Sciatic nerve (tissue), 2 donors: ENCODE measurements at regions not wholly inside any gene's neighbourhood (a gene's known extent, or its start where the extent isn't known, plus 50 kb on each side); places are given as distances from the start of the nearest gene placed in this dataset.
"Not testable (repeated sequence)": the region's sequence is repeated elsewhere in the genome, so short reads cannot be mapped to it uniquely, and the experiment has no call there.

Experiments used
- ATAC-seq: fragments of 200-7000 bp; cut with Tn5 transposase; one replicate; pipeline ENCODE4 v1.9.1; 2020; ENCODE audit warnings: mild to moderate bottlenecking, moderate library complexity
- DNase-seq: peaks from one replicate; pipeline ENCODE4 v3.0.0-alpha.2; 2020; ENCODE audit warnings: low spot score
- intact Hi-C: fragments of 100-400 bp; cut with DNase I; formaldehyde crosslinking; loops from one replicate; pipeline ENCODE4 v1.14.2; 2022
- donor health status: DM: no; HTN: no; CAD: no.
- donor health status: DM: no; HTN: no; CAD: no.

DNA sequence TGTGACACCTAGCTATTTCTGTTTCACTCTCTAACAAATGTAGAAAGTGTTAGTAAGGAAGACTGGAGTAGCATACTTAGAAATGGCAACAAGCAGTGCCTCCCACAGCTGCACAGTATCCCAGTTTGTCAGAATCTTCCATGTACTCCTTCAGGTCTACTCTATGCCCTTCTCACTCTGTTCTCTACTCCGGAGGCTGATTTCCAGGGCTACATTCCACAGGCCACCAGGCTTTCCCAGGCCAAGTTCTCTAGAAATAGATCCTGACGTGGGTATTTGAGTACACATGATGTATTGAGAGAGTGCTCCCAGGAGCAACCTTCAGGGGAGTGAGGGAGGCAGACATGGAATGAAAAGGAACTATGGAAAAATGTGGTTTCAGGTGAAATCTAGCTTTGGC is 177.3 kb upstream of the GK2 start:
- intact Hi-C loops, result no loop called here
- DNase-seq (no peak), ATAC-seq (no peak)

- ATAC-seq, result no peak
- DNase-seq, result no peak
- intact Hi-C loops, result no loop called here
These were observed 176.9 kb upstream of the GK2 start for GRCh38 chr4:79584902-79585301.

- no peak for DNase-seq
- no peak for ATAC-seq
- intact Hi-C loops, result no loop called here
These were observed 176.3 kb upstream of the GK2 start for GRCh38 chr4:79584352-79584751.

- no peak for DNase-seq
- no peak for ATAC-seq
- intact Hi-C loops, result no loop called here
These were observed 170.6 kb upstream of the GK2 start for GRCh38 chr4:79578606-79579005.

DNA sequence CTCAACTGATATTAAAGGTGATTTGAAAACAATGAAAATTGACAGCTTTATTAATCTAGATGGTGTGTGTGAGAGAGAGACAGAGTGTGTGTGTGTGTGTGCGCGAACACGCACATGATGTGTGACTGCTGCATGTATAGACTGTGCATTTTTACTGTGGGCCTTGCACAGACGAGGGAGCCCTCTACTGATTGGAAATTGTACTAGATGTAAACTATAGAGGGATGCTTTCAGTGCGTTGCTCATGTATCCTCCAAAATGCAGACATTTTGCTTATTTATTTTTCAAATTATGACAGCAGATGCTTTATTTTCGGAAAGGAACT is 168.4 kb upstream of the GK2 start:
- no peak for DNase-seq
- peak; percentile 63 for ATAC-seq
- intact Hi-C loops, result no loop called here

GRCh38 chr4:79575709-79576428 is 167.8 kb upstream of the GK2 start:
- intact Hi-C loops, result no loop called here
- ATAC-seq (peak; percentile 70), DNase-seq (no peak)

DNA sequence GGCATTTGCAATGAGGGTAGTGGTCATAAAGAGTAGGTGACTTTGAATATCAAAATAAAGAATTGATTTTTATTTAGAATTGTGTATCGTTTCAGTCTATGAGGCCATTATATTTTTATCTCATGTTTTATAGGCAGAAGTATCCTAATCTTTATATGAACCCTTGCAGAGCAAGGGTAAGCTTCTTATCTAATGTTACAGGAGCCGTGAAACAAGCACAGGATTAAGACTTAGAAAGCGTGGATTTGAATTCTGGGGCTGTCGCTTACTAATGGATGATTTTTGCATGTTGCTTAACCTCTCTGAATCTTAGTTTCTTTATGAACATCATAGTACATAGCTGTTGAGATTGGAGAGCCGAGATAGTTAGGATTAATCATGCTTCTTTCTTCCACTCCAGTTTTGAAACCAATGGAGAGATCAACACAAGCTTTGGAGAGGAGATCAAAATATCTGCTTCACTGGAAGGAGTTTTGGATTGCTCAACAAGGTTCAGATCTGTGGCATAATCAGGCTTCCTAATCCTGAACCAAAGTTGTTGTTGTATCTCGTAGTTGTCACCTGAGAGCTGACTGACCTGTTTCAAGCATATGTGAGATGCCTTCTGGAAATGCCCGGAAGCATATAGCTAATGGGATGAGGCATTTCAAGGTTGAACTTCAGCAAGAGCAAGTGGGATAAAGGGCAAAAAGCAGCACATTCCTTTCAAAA is 166.9 kb upstream of the GK2 start:
- no peak for DNase-seq
- ATAC-seq, result peak; percentile 82
- intact Hi-C loops, result no loop called here

DNA sequence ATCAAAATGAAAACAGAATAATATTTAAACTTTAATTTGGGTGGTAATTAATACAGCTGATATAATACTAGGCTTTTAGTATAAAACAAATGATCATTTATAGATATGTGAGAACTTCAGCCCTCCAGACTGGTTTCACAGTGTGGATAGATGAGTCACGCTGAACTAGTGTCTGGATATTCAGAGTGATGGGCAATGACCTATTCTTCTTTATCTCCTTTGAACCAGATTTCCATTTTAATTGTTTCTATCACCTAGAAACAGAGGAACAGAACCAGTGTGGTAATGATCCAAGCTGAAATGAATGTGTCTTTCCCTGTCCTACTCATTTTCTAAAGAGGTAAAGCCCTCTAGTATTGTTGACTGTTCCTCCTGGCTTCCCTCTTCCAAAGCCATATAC is 155.2 kb upstream of the GK2 start:
- intact Hi-C loops, result no loop called here
- ATAC-seq, result no peak

DNA sequence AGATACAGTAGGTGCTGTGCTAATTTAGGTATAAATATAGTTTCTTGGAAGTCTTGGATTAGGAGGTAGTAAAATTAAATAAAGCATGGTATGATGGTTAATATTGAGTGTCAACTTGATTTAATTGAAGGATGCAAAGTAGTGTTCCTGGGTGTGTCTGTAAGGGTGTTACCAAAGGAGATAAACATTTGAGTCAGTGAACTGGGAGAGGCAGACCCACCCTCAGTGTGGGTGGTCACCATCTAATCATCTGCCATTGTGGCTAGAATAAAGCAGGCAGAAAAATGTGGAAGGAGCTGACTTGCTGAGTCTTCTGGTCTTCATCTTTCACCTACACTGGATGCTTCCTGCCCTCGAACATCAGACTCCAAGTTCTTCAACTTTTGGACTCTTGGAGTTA is 153.7 kb upstream of the GK2 start:
- DNase-seq (no peak), ATAC-seq (no peak)
- intact Hi-C loops, result no loop called here

More for the DNA sequence above, 155.2 kb upstream of the GK2 start:
- no peak for DNase-seq

GRCh38 chr4:79559398-79559797 is 151.4 kb upstream of the GK2 start:
- DNase-seq, intact Hi-C loops, ATAC-seq: not testable (repeated sequence)

GRCh38 chr4:79552311-79552710 is 144.3 kb upstream of the GK2 start:
- no peak for DNase-seq
- intact Hi-C loops, result no loop called here
- ATAC-seq, result no peak

DNA sequence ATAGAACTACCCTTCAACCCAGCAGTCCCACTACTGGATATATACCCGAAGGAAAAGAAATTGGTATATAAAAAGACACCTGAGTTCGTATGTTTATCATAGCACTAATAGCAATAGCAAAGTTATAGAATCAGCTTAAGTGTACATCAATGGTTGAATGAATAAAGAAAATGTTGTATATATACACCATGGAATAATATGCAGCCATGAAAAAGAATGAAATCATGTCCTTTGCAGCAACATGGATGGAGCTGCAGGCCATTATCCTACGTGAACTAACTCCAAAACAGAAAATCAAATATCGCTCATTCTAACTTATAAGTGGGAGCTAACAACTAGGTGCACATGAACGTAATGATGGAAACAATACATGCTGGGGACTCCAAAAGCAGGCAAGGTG is 143.5 kb upstream of the GK2 start:
- intact Hi-C loops, result no loop called here
- DNase-seq, result no peak
- ATAC-seq, result no peak

GRCh38 chr4:79547851-79548250 is 139.8 kb upstream of the GK2 start:
- no peak for ATAC-seq
- no peak for DNase-seq
- intact Hi-C loops, result no loop called here

DNA sequence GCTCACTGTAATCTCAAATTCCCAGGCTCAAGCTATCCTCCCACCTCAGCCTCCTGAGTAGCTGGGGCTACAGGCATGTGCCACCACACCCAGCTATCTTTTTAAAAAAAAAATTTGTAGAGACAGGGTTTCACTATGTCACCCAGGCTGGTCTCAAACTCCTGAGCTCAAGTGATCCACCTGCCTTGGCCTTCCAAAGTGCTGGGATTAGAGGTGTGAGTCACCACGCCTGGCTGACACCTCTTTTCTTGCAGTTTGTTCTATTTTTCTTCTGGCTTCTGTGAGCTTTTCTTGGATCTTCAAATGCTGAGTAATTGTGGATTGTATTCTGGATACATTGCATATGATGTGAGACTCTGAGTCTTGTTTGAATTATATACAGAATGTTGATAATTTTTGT is 137.3 kb upstream of the GK2 start:
- ATAC-seq, DNase-seq, intact Hi-C loops: not testable (repeated sequence)

GRCh38 chr4:79540143-79540542 is 132.1 kb upstream of the GK2 start:
- intact Hi-C loops, result no loop called here
- ATAC-seq (no peak), DNase-seq (no peak)

GRCh38 chr4:79535516-79535915 is 127.5 kb upstream of the GK2 start:
- ATAC-seq (no peak), DNase-seq (no peak)
- intact Hi-C loops, result no loop called here

- intact Hi-C loops, result no loop called here
- ATAC-seq, result no peak
- no peak for DNase-seq
These were observed 120.2 kb upstream of the GK2 start for GRCh38 chr4:79528241-79528706.

DNA sequence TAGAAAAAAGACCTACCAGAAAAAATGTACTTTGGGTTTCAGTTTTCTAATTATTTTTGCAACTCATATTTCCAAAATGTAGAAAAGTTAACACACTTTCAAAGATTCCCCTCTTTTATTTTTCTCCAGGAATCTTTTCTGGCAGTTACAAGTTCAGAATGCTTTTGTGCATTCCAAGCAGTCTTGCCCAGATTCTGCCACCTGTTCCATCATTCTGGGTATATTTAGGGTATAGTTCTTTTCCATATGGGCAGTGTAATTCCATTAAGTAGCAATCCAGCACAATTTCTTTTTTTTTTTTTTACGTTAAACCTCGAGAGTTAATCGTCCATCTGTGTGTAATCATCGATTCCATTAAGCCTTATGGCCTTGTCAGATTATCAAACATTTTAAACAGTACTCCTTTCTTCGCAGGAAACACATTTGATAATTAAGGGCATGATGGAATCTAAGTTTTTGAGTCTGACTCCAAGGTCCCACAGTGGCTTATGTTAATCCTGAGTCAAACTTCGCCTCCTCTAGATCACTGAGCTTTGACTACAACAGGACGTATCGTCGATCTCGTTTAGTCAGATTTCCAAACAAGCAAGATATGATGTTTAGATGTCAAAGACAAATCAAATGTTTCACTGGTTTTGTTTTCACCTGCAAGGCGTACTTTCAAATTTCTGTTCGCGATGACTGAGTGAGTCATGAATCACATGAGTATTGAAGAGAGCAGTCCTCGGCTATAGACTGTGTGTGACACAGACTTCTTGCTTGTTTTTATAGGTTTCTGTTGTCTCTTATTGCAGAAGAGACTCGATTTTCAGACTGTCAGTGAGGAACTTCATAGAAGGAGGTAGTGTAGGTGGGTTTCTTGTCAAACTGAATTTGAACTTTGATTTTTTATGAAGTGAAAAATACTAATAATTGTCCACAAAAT is 118.9 kb upstream of the GK2 start:
- intact Hi-C loops, result no loop called here
- DNase-seq (no peak), ATAC-seq (no peak)

GRCh38 chr4:79516114-79516513 is 108.1 kb upstream of the GK2 start:
- DNase-seq, result no peak
- intact Hi-C loops, result no loop called here
- no peak for ATAC-seq
